ENCODE measurements at regions not wholly inside any gene's neighbourhood (a gene's known extent, or its start where the extent isn't known, plus 50 kb on each side); places are given as distances from the start of the nearest gene placed in this dataset.
A peak's percentile ranks its signal among the peaks of the same experiment; 100 is the strongest.

DNA sequence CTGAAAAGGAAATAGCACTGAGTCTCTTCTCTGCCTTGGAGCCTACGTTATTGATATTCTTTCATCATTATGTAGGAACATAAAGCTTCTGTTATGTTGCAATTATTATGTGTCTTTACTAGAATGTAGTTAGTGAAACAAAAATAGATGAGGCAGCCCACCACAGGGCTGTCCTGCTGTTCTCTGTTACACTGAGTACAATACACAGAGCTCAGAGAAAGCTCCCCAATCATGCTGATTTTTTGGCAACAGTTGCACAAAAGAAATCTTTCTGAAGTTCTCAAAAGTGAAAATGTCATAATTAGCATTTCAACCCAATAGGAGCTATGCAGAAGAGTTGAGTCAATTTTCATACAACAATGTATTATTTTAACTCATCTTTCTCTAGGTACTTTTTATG lies 119.5 kb downstream of the EFNB2 start:
- peak in 1 of 2 donors; percentile 4 for DNase-seq
- no peak overlapping the region for H3K4me3 ChIP-seq (ENCODE audit: low read depth in 1 of 3, low read length in 3 of 3)
- no peaks in the 10 kb centered on the region for H3K4me1 ChIP-seq (ENCODE audit: control insufficient read depth in 3 of 3, insufficient read depth in 2 of 3, low read depth in 1 of 3, low read length in 2 of 3)
- no peak overlapping the region for H3K27ac ChIP-seq (ENCODE audit: low read depth in 1 of 3, low read length in 2 of 3)
- no peak for FAIRE-seq
- H3K27me3 ChIP-seq (ENCODE audit: control insufficient read depth in 3 of 3, insufficient read depth in 3 of 3, low read length in 3 of 3), result no peaks in the 10 kb centered on the region
- no peaks in the 10 kb centered on the region for H3K36me3 ChIP-seq (ENCODE audit: control insufficient read depth in 3 of 3, insufficient read depth in 2 of 3, low read depth in 1 of 3, low read length in 3 of 3)
- H3K9me3 ChIP-seq (ENCODE audit: control insufficient read depth in 2 of 2, insufficient read depth in 1 of 2, low read depth in 1 of 2, low read length in 1 of 2), result no peaks in the 10 kb centered on the region
- WGBS, 3 donors, result 13 to 38% (median 24%) methylated on average over 1 of the region's 1 CpG

DNA sequence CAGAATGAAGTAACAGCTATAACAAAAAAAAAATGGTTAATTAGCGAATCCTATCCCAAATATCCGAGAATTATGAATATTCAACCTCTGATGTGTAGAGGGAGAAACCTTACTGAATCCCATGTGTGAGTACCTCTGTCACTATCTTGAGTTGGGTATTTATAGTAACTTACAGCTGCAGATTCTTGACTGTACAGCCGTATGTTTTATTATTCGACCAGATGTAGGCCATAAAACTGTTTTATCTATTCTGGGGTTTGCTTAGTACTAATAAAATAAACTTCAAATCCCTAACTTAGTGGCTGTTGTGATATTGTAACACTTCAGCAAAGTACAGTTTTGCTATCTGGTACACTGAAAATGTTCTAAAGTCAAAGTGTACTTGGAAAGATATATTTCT lies 120.0 kb downstream of the EFNB2 start:
- Histone ChIP-seq H3K4me1 (ENCODE audit: control insufficient read depth in 3 of 3, insufficient read depth in 2 of 3, low read depth in 1 of 3, low read length in 2 of 3) (no peaks in the 10 kb centered on the region), H3K4me3 (ENCODE audit: low read depth in 1 of 3, low read length in 3 of 3) (no peak overlapping the region), H3K27me3 (ENCODE audit: control insufficient read depth in 3 of 3, insufficient read depth in 3 of 3, low read length in 3 of 3) (no peaks in the 10 kb centered on the region), H3K27ac (ENCODE audit: low read depth in 1 of 3, low read length in 2 of 3) (no peak overlapping the region), H3K36me3 (ENCODE audit: control insufficient read depth in 3 of 3, insufficient read depth in 2 of 3, low read depth in 1 of 3, low read length in 3 of 3) (no peaks in the 10 kb centered on the region), H3K9me3 (ENCODE audit: control insufficient read depth in 2 of 2, insufficient read depth in 1 of 2, low read depth in 1 of 2, low read length in 1 of 2) (no peaks in the 10 kb centered on the region)
- peak; percentile 39 to 42 for DNase-seq
- WGBS, 3 donors, result 15 to 47% (median 15%) methylated on average over 4 of the region's 4 CpGs
- FAIRE-seq, result no peak

DNA sequence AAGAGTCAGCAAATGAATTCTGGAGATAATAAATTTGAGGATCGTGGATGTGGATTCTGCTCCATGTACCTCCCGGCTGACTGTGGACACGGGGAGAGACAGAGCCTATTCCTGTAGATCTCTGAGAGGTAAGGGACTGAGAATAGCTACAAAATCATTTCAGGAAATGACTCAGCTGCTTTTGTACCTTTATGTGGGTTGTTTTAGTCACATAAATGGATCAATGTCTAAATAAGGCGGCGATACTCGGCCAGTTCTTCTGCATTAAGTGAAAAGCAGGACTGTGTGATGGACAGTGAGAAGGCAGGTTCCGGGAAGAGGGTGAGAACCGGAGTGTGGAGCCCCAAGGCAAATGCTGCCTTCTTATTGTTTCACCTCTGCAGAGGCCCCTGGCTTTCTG lies 128.1 kb downstream of the EFNB2 start:
- Histone ChIP-seq H3K9me3 (ENCODE audit: control insufficient read depth in 2 of 2, insufficient read depth in 1 of 2, low read depth in 1 of 2, low read length in 1 of 2) (no peaks in the 10 kb centered on the region), H3K27ac (ENCODE audit: low read depth in 1 of 3, low read length in 2 of 3) (no peak overlapping the region), H3K4me1 (ENCODE audit: control insufficient read depth in 3 of 3, insufficient read depth in 2 of 3, low read depth in 1 of 3, low read length in 2 of 3) (no peaks in the 10 kb centered on the region), H3K36me3 (ENCODE audit: control insufficient read depth in 3 of 3, insufficient read depth in 2 of 3, low read depth in 1 of 3, low read length in 3 of 3) (no peaks in the 10 kb centered on the region), H3K27me3 (ENCODE audit: control insufficient read depth in 3 of 3, insufficient read depth in 3 of 3, low read length in 3 of 3) (no peaks in the 10 kb centered on the region), H3K4me3 (ENCODE audit: low read depth in 1 of 3, low read length in 3 of 3) (no peak overlapping the region)
- FAIRE-seq (no peak), DNase-seq (no peak)
- WGBS, 3 donors, result 63 to 75% (median 65%) methylated on average over 8 of the region's 8 CpGs

DNA sequence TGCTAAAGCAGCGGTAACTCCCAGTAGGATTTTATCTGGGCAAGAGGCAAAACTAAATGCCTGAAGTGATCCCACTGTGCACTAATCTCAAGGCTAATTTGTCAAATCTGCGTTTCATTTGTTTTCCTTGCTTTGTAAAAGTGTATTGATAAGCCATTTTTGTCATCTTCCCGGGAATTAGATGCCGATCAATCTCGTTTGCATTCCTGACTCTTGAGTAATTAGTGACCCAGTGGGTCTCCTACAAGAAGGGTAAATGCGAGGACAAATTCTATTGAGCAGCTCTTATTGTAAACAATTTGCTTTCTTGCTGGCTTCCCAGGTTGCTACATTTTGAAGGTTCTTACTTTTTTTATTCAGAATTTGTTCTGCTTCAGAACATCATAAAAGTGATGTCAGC lies 129.7 kb downstream of the EFNB2 start:
- WGBS, 3 donors, result 75 to 87% (median 78%) methylated on average over 6 of the region's 6 CpGs
- Histone ChIP-seq H3K4me1 (ENCODE audit: control insufficient read depth in 3 of 3, insufficient read depth in 2 of 3, low read depth in 1 of 3, low read length in 2 of 3) (no peaks in the 10 kb centered on the region), H3K4me3 (ENCODE audit: low read depth in 1 of 3, low read length in 3 of 3) (no peak overlapping the region), H3K9me3 (ENCODE audit: control insufficient read depth in 2 of 2, insufficient read depth in 1 of 2, low read depth in 1 of 2, low read length in 1 of 2) (no peaks in the 10 kb centered on the region), H3K27ac (ENCODE audit: low read depth in 1 of 3, low read length in 2 of 3) (no peak overlapping the region), H3K27me3 (ENCODE audit: control insufficient read depth in 3 of 3, insufficient read depth in 3 of 3, low read length in 3 of 3) (no peaks in the 10 kb centered on the region), H3K36me3 (ENCODE audit: control insufficient read depth in 3 of 3, insufficient read depth in 2 of 3, low read depth in 1 of 3, low read length in 3 of 3) (no peaks in the 10 kb centered on the region)
- DNase-seq (no peak), FAIRE-seq (no peak)

DNA sequence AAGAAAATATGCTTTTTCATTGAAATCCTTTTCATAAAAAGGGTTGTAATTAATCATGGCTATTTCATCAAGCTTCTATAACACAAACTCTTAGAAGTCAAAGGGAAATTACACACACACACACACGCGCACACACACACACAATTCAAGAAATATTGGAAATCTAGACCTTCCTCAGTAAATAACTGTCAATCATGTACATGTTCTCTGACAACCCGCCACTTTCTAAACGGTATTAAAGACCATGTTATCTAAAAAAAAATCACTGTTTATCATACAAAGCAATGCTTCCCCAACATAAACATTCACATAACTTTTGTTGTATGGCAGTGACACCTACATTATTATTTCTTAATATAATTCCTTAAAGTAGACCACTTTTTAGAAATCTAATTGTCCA lies 132.2 kb downstream of the EFNB2 start:
- DNase-seq (no peak), FAIRE-seq (no peak)
- Histone ChIP-seq H3K36me3 (ENCODE audit: control insufficient read depth in 3 of 3, insufficient read depth in 2 of 3, low read depth in 1 of 3, low read length in 3 of 3) (no peaks in the 10 kb centered on the region), H3K4me1 (ENCODE audit: control insufficient read depth in 3 of 3, insufficient read depth in 2 of 3, low read depth in 1 of 3, low read length in 2 of 3) (no peaks in the 10 kb centered on the region), H3K9me3 (ENCODE audit: control insufficient read depth in 2 of 2, insufficient read depth in 1 of 2, low read depth in 1 of 2, low read length in 1 of 2) (no peaks in the 10 kb centered on the region), H3K4me3 (ENCODE audit: low read depth in 1 of 3, low read length in 3 of 3) (no peak overlapping the region), H3K27me3 (ENCODE audit: control insufficient read depth in 3 of 3, insufficient read depth in 3 of 3, low read length in 3 of 3) (no peaks in the 10 kb centered on the region), H3K27ac (ENCODE audit: low read depth in 1 of 3, low read length in 2 of 3) (no peak overlapping the region)
- 80 to 83% (median 82%) methylated on average over 4 of the region's 4 CpGs for WGBS, 3 donors

DNA sequence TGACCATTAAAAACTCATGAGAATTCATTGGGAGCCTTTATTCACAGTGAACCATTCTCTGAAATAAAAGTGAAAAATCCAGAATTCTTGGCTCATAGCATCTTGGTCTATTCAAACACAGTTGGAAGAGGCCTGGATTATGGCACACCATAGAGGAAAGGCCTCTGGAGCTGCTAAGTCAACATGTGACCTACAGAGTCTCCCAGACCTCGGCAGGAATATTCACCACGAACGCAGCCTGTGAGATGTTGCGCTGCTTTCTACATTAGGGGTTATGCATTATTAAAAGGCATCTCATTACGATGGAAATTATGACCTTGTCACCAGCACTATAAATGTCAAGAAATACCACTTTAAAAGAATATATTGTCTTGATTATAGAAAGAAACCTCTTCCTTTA lies 132.6 kb downstream of the EFNB2 start:
- 87 to 89% (median 89%) methylated on average over 5 of the region's 5 CpGs for WGBS, 3 donors
- FAIRE-seq, result no peak
- no peaks in the 10 kb centered on the region for H3K27me3 ChIP-seq (ENCODE audit: control insufficient read depth in 3 of 3, insufficient read depth in 3 of 3, low read length in 3 of 3)
- no peak overlapping the region for H3K4me3 ChIP-seq (ENCODE audit: low read depth in 1 of 3, low read length in 3 of 3)
- no peaks in the 10 kb centered on the region for H3K9me3 ChIP-seq (ENCODE audit: control insufficient read depth in 2 of 2, insufficient read depth in 1 of 2, low read depth in 1 of 2, low read length in 1 of 2)
- DNase-seq, result no peak
- H3K27ac ChIP-seq (ENCODE audit: low read depth in 1 of 3, low read length in 2 of 3), result no peak overlapping the region
- H3K36me3 ChIP-seq (ENCODE audit: control insufficient read depth in 3 of 3, insufficient read depth in 2 of 3, low read depth in 1 of 3, low read length in 3 of 3), result no peaks in the 10 kb centered on the region
- no peaks in the 10 kb centered on the region for H3K4me1 ChIP-seq (ENCODE audit: control insufficient read depth in 3 of 3, insufficient read depth in 2 of 3, low read depth in 1 of 3, low read length in 2 of 3)

DNA sequence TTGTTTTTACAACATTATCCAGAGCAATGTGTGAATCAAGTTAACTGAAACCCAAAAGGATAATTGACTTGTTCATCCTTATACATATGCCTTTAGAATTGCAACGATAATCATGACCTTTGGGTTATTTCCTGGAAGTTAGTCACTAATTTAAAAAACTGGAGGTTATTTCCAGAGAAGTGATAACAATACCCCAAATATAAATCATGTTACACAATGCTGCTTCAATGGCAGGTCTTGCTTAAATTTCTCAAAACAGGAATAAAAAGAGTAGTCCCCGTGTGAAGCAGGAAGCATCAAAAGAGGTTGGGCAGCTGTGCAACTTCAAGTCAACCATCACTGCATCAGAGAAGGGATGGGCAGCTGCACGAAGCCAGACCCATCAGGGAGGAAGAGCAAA lies 134.4 kb downstream of the EFNB2 start:
- Histone ChIP-seq H3K27me3 (ENCODE audit: control insufficient read depth in 3 of 3, insufficient read depth in 3 of 3, low read length in 3 of 3) (no peaks in the 10 kb centered on the region), H3K4me1 (ENCODE audit: control insufficient read depth in 3 of 3, insufficient read depth in 2 of 3, low read depth in 1 of 3, low read length in 2 of 3) (no peaks in the 10 kb centered on the region), H3K9me3 (ENCODE audit: control insufficient read depth in 2 of 2, insufficient read depth in 1 of 2, low read depth in 1 of 2, low read length in 1 of 2) (no peaks in the 10 kb centered on the region), H3K4me3 (ENCODE audit: low read depth in 1 of 3, low read length in 3 of 3) (no peak overlapping the region), H3K27ac (ENCODE audit: low read depth in 1 of 3, low read length in 2 of 3) (no peak overlapping the region), H3K36me3 (ENCODE audit: control insufficient read depth in 3 of 3, insufficient read depth in 2 of 3, low read depth in 1 of 3, low read length in 3 of 3) (no peaks in the 10 kb centered on the region)
- DNase-seq, result no peak
- WGBS, 3 donors, result 41 to 46% (median 43%) methylated on average over 3 of the region's 3 CpGs
- no peak for FAIRE-seq

DNA sequence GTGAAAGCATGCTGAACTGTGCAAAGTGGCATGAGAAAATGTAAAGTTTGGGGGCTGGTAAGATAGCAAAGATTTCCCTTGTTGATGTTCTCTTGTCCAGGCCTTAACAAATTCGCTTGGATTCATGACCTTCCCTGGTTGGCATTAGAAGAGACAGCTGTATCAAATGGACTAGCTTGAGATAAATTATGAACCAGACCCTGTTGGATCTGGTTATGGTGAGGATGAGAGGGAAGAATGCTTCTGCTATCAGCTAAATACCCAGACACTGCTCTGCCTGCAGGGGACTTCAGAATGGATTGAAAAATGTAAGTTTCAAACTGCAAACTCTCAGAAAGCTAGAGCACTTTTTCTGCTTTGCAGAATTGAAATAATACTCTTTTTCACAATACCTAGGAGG lies 135.2 kb downstream of the EFNB2 start:
- no peak overlapping the region for H3K27ac ChIP-seq (ENCODE audit: low read depth in 1 of 3, low read length in 2 of 3)
- H3K9me3 ChIP-seq (ENCODE audit: control insufficient read depth in 2 of 2, insufficient read depth in 1 of 2, low read depth in 1 of 2, low read length in 1 of 2), result no peaks in the 10 kb centered on the region
- no peaks in the 10 kb centered on the region for H3K36me3 ChIP-seq (ENCODE audit: control insufficient read depth in 3 of 3, insufficient read depth in 2 of 3, low read depth in 1 of 3, low read length in 3 of 3)
- FAIRE-seq, result no peak
- H3K27me3 ChIP-seq (ENCODE audit: control insufficient read depth in 3 of 3, insufficient read depth in 3 of 3, low read length in 3 of 3), result no peaks in the 10 kb centered on the region
- no peak overlapping the region for H3K4me3 ChIP-seq (ENCODE audit: low read depth in 1 of 3, low read length in 3 of 3)
- DNase-seq, result no peak
- no peaks in the 10 kb centered on the region for H3K4me1 ChIP-seq (ENCODE audit: control insufficient read depth in 3 of 3, insufficient read depth in 2 of 3, low read depth in 1 of 3, low read length in 2 of 3)
- 69 to 85% (median 71%) methylated on average over 1 of the region's 1 CpG for WGBS, 3 donors

DNA sequence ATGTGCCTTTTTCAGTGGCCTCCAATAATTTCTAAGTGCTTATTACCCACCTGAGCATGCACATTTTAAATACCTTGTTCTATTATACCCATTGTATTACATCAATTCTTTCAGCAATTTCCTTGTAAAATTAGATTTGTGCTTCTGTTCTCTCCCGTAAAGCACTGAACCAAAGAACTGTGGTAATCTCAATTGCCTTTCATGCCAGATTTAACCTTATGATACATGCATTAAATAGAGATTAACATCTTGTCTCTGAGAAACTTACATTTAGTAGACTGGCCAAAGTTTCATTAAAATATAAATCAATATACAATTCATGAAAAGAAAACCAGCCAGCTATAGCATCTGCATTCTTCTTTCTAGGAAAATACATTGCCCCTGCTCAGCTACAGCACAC lies 137.2 kb downstream of the EFNB2 start:
- H3K27me3 ChIP-seq (ENCODE audit: control insufficient read depth in 3 of 3, insufficient read depth in 3 of 3, low read length in 3 of 3), result no peaks in the 10 kb centered on the region
- no peaks in the 10 kb centered on the region for H3K9me3 ChIP-seq (ENCODE audit: control insufficient read depth in 2 of 2, insufficient read depth in 1 of 2, low read depth in 1 of 2, low read length in 1 of 2)
- no peaks in the 10 kb centered on the region for H3K4me1 ChIP-seq (ENCODE audit: control insufficient read depth in 3 of 3, insufficient read depth in 2 of 3, low read depth in 1 of 3, low read length in 2 of 3)
- FAIRE-seq (no peak), DNase-seq (no peak)
- no peak overlapping the region for H3K4me3 ChIP-seq (ENCODE audit: low read depth in 1 of 3, low read length in 3 of 3)
- WGBS, 3 donors, result 86 to 94% (median 92%) methylated on average over 1 of the region's 1 CpG
- H3K36me3 ChIP-seq (ENCODE audit: control insufficient read depth in 3 of 3, insufficient read depth in 2 of 3, low read depth in 1 of 3, low read length in 3 of 3), result no peaks in the 10 kb centered on the region
- no peak overlapping the region for H3K27ac ChIP-seq (ENCODE audit: low read depth in 1 of 3, low read length in 2 of 3)
